ENCODE measurements at regions not wholly inside any gene's neighbourhood (a gene's known extent, or its start where the extent isn't known, plus 50 kb on each side); places are given as distances from the start of the nearest gene placed in this dataset.

GRCh38 chr4:102447413-102447812 is 53.7 kb upstream of the NFKB1 start:
- no peak for DNase-seq (ENCODE audit: low read depth, low spot score)
- CTCF ChIA-PET = interaction anchor here (1.5 to 2.2 kb wide), 6 partner anchors 15 to 644 kb away, joined by 3 to 10 read pairs (median 5); no protein-coding TSS in a partner anchor
- no peak overlapping the region for H3K27ac ChIP-seq (ENCODE audit: low read depth, low read length)
- H3K27me3 ChIP-seq (ENCODE audit: control insufficient read depth, insufficient read depth, low read length) = no peaks in the 10 kb centered on the region
- no peak overlapping the region for H3K4me3 ChIP-seq (ENCODE audit: low read depth, low read length)
- TF ChIP-seq CTCF (IDR thresholded peaks at IDR 0.05; ENCODE audit: low read depth, low read length) = no peak
- H3K9me3 ChIP-seq (ENCODE audit: control insufficient read depth, insufficient read depth, low read length) = no peaks in the 10 kb centered on the region
- POLR2A ChIA-PET = no interaction called here

GRCh38 chr4:102449751-102450352 is 51.3 kb upstream of the NFKB1 start:
- no peaks in the 10 kb centered on the region for H3K9me3 ChIP-seq (ENCODE audit: control insufficient read depth, insufficient read depth, low read length)
- no peak overlapping the region for H3K4me3 ChIP-seq (ENCODE audit: low read depth, low read length)
- ChIA-PET CTCF (interaction anchor here (0.6 to 1.5 kb wide), 2 partner anchors 19 to 159 kb away, joined by 3 to 10 read pairs; no protein-coding TSS in a partner anchor), POLR2A (no interaction called here)
- TF ChIP-seq CTCF (IDR thresholded peaks at IDR 0.05; ENCODE audit: low read depth, low read length) = peak; percentile 69
- H3K27me3 ChIP-seq (ENCODE audit: control insufficient read depth, insufficient read depth, low read length) = peaks cover 2% of the 10 kb centered on the region
- DNase-seq (ENCODE audit: low read depth, low spot score) = peak; percentile 32
- no peak overlapping the region for H3K27ac ChIP-seq (ENCODE audit: low read depth, low read length)

- CTCF ChIA-PET = interaction anchor here (0.7 to 1.0 kb wide), 2 partner anchors 20 to 953 kb away, joined by 3 to 4 read pairs; no protein-coding TSS in a partner anchor
- DNase-seq (ENCODE audit: low read depth, low spot score) = no peak
Observed at GRCh38 chr4:102451266-102451665, 49.9 kb upstream of the NFKB1 start.

More at GRCh38 chr4:102451266-102451665, 49.9 kb upstream of the NFKB1 start:
- Histone ChIP-seq H3K9me3 (ENCODE audit: control insufficient read depth, insufficient read depth, low read length) (no peaks in the 10 kb centered on the region), H3K27me3 (ENCODE audit: control insufficient read depth, insufficient read depth, low read length) (peaks cover 2% of the 10 kb centered on the region), H3K27ac (ENCODE audit: low read depth, low read length) (no peak overlapping the region), H3K4me3 (ENCODE audit: low read depth, low read length) (no peak overlapping the region)
- POLR2A ChIA-PET = no interaction called here
- TF ChIP-seq CTCF (IDR thresholded peaks at IDR 0.05; ENCODE audit: low read depth, low read length) = no peak

All from AG04450 (cell line).